K562 (cell line): ENCODE measurements at regions not wholly inside any gene's neighbourhood (a gene's known extent, or its start where the extent isn't known, plus 50 kb on each side); places are given as distances from the start of the nearest gene placed in this dataset.

ENCODE experiments used
- ATAC-seq: fragments of 200-7000 bp; cut with Tn5 transposase; 3 replicates; pipeline ENCODE4 v1.9.1; 2020; ENCODE audit warnings: moderate library complexity
- BruUV-seq: library from RNA; stranded (reverse); fragments of 400-500 nt; replicated peaks from 2 replicates; lab custom pipeline; 2021; lab: Mats Ljungman, UMichigan
- CTCF ChIA-PET: fragments of 300-600 bp; formaldehyde crosslinking; extraction: SDS; loops from one replicate; lab custom pipeline; 2021; ENCODE audit warnings: low intra/inter-chr PET ratio; lab: Yijun Ruan, JAX
- POLR2A ChIA-PET: fragments of 300-600, 350-650 bp; sonication (Branson Sonifier 250); formaldehyde crosslinking; extraction: SDS; loops from one replicate; lab custom pipeline; 2021; ENCODE audit warnings: antibody characterized with exemption, inconsistent platforms; lab: Yijun Ruan, JAX
- DNase-seq, 4 experiments: peaks; one replicate each; pipeline versions ENCODE4 v3.0.0 to v3.0.0-alpha.2; 2011 to 2018; ENCODE audit warnings: low spot score in 3 of 4, mixed read lengths in 3 of 4; ENCODE audit errors: extremely low read depth in 1 of 4
- FAIRE-seq: peaks from 2 replicates; lab custom pipeline; 2011; peaks lifted over from hg19 to GRCh38; lab: Jason Lieb, UNC
- H2AFZ ChIP-seq: 2 replicates; pipeline ENCODE4 v1.6.0; 2011; ENCODE audit warnings: low read depth, low read length, control low read depth, inconsistent platforms
- H3K27ac ChIP-seq: fragments of 200-600 bp; 3 replicates; pipeline ENCODE4 v1.8.0; 2011; ENCODE audit warnings: low read depth, mild to moderate bottlenecking, control low read depth, inconsistent platforms, low read length, moderate library complexity, mixed read lengths; ENCODE audit errors: extremely low read depth
- H3K27me3 ChIP-seq, 2 experiments: fragments of 300-600 bp in 1 of 2; 2 replicates in 1 of 2; 3 replicates in 1 of 2; pipeline versions ENCODE4 v1.6.0 to v1.8.0; 2011; ENCODE audit warnings: inconsistent platforms in 2 of 2, low read length in 2 of 2, mild to moderate bottlenecking in 1 of 2, mixed read lengths in 1 of 2, moderate library complexity in 1 of 2; ENCODE audit not compliant: control insufficient read depth in 2 of 2, insufficient read depth in 2 of 2
- H3K36me3 ChIP-seq: fragments of 300-600 bp; 3 replicates; pipeline ENCODE4 v1.8.0; 2011; ENCODE audit warnings: mild to moderate bottlenecking, low read length, inconsistent platforms; ENCODE audit not compliant: control insufficient read depth, insufficient read depth
- H3K4me1 ChIP-seq, 2 experiments: fragments of 200-600 bp in 1 of 2; replicated peaks in 1 of 2; 2 replicates in 1 of 2; 3 replicates in 1 of 2; pipeline versions ENCODE4 v1.5.1 to v1.8.0; 2011; ENCODE audit warnings: inconsistent platforms in 2 of 2, low read length in 2 of 2, mild to moderate bottlenecking in 1 of 2, mixed read lengths in 1 of 2, moderate library complexity in 1 of 2; ENCODE audit not compliant: control insufficient read depth in 2 of 2, insufficient read depth in 2 of 2
- H3K4me2 ChIP-seq: 2 replicates; pipeline ENCODE4 v1.6.1; 2011; ENCODE audit warnings: low read length, control low read depth, inconsistent platforms, mixed read lengths; ENCODE audit not compliant: insufficient read depth
- H3K4me3 ChIP-seq: fragments of 200-600 bp; sonication (generic), shearing (Covaris generic); 2 replicates; pipeline ENCODE4 v1.5.1; 2016; ENCODE audit warnings: control low read depth, inconsistent platforms
- H3K79me2 ChIP-seq: fragments of 200-600 bp; 3 replicates; pipeline ENCODE4 v1.8.0; 2011; ENCODE audit warnings: low read length, inconsistent platforms; ENCODE audit not compliant: control insufficient read depth, insufficient read depth
- H3K9ac ChIP-seq, 2 experiments: 2 replicates each; pipeline versions ENCODE4 v1.6.0 to v1.6.1; 2011; ENCODE audit warnings: low read depth in 2 of 2, low read length in 2 of 2, control low read depth in 1 of 2, inconsistent platforms in 1 of 2, mild to moderate bottlenecking in 1 of 2, mixed read lengths in 1 of 2; ENCODE audit not compliant: insufficient read depth in 1 of 2
- H3K9me1 ChIP-seq: one replicate; pipeline ENCODE4 v1.6.0; 2011; ENCODE audit warnings: inconsistent platforms, mild to moderate bottlenecking, low read length, moderate library complexity; ENCODE audit not compliant: control insufficient read depth, insufficient read depth
- H3K9me3 ChIP-seq: replicated peaks from 2 replicates; pipeline ENCODE4 v1.5.1; 2011; ENCODE audit warnings: low read depth, low read length, inconsistent platforms; ENCODE audit not compliant: control insufficient read depth, insufficient read depth
- H4K20me1 ChIP-seq: replicated peaks from 2 replicates; pipeline ENCODE4 v1.6.1; 2011; ENCODE audit warnings: low read length, inconsistent platforms, mixed read lengths; ENCODE audit not compliant: control insufficient read depth, insufficient read depth
- HDAC2 ChIP-seq: fragments of 450-650 bp; IDR thresholded peaks from 2 replicates; pipeline ENCODE4 v1.6.1; 2016; ENCODE audit warnings: mild to moderate bottlenecking
- HNRNPUL1 ChIP-seq: fragments of 200-400 bp; formaldehyde crosslinking; IDR thresholded peaks from 2 replicates; pipeline ENCODE4 v1.6.1; 2017; ENCODE audit warnings: low read length
- MEIS2 ChIP-seq: fragments of 450-650 bp; IDR thresholded peaks from 2 replicates; pipeline ENCODE4 v1.6.1; 2014; ENCODE audit warnings: mild to moderate bottlenecking; ENCODE audit not compliant: partially characterized antibody
- NCOR1 ChIP-seq: fragments of 450-650 bp; IDR thresholded peaks from 2 replicates; pipeline ENCODE4 v1.6.1; 2016; ENCODE audit warnings: mild to moderate bottlenecking, moderate library complexity
- RBBP5 ChIP-seq: fragments of 200-600 bp; sonication (generic); IDR thresholded peaks from 2 replicates; pipeline ENCODE4 v1.6.1; 2012; ENCODE audit warnings: borderline replicate concordance, mild to moderate bottlenecking, low read length, control low read depth, inconsistent platforms; ENCODE audit not compliant: insufficient read depth, poor library complexity, severe bottlenecking
- RUNX1 ChIP-seq: sonication (generic); IDR thresholded peaks from 2 replicates; pipeline ENCODE4 v1.6.1; 2016; ENCODE audit warnings: antibody characterized with exemption, low read depth
- SNAPC5 ChIP-seq: fragments of 250-450 bp; sonication (Bioruptor Pico); IDR thresholded peaks from 2 replicates; pipeline ENCODE4 v1.8.0; 2021; ENCODE audit warnings: moderate library complexity, mild to moderate bottlenecking, inconsistent platforms
- TAF15 ChIP-seq: fragments of 200-400 bp; formaldehyde crosslinking; IDR thresholded peaks from 2 replicates; pipeline ENCODE4 v1.6.1; 2017; ENCODE audit warnings: mild to moderate bottlenecking, low read depth, low read length, moderate library complexity
- TCF7 ChIP-seq: sonication (generic); IDR thresholded peaks from 2 replicates; pipeline ENCODE4 v1.6.1; 2016; ENCODE audit warnings: antibody characterized with exemption, borderline replicate concordance
- ZBTB26 ChIP-seq: fragments of 450-650 bp; formaldehyde crosslinking; IDR thresholded peaks from 2 replicates; pipeline ENCODE4 v1.4.0; 2022; ENCODE audit warnings: missing genetic modification characterization
- ZNF239 ChIP-seq: fragments of 250-450 bp; sonication (Bioruptor Pico); IDR thresholded peaks from 2 replicates; pipeline ENCODE4 v1.4.0; 2020; ENCODE audit warnings: mild to moderate bottlenecking
- ZNF609 ChIP-seq: sonication (generic); formaldehyde crosslinking; IDR thresholded peaks from 2 replicates; pipeline ENCODE4 v1.8.1; 2023; ENCODE audit warnings: missing genetic modification reagents, mild to moderate bottlenecking, borderline replicate concordance
- WGBS: fragments of 100-300 bp; shearing (Covaris generic); methylation state at CpG from one replicate; pipeline ENCODE4 v1.1.6; 2016; ENCODE audit warnings: low coverage, mixed read lengths; ENCODE audit not compliant: insufficient coverage; ENCODE audit errors: missing lambda C conversion rate; 5-methylcytosine and 5-hydroxymethylcytosine counted together
- in situ Hi-C: fragments of 300-500 bp; cut with MboI; formaldehyde crosslinking; loops from 4 replicates; pipeline ENCODE4 v1.15.0; 2018; ENCODE audit warnings: inconsistent platforms, mixed read lengths
- intact Hi-C: fragments of 100-400 bp; cut with micrococcal nuclease; formaldehyde crosslinking; loops from 2 replicates; pipeline ENCODE4 v1.14.2; 2022

- H3K9ac ChIP-seq, result no peak overlapping the region
- TF ChIP-seq MEIS2 (no peak), SNAPC5 (CRISPR knock-in tag) (no peak), HDAC2 (no peak), ZNF239 (CRISPR knock-in tag) (no peak), RBBP5 (no peak), HNRNPUL1 (no peak), TAF15 (no peak), RUNX1 (no peak), ZBTB26 (CRISPR knock-in tag) (no peak), ZNF609 (CRISPR knock-in tag) (no peak), TCF7 (no peak), NCOR1 (no peak)
- WGBS, result 2% methylated on average over 4 of the region's 4 CpGs
- H3K9me3 ChIP-seq, result no peaks in the 10 kb centered on the region
- no peaks in the 10 kb centered on the region for H3K79me2 ChIP-seq
- no TSS peak for BruUV-seq
- no peak for DNase-seq
- POLR2A ChIA-PET, result no interaction called here
- no peaks in the 10 kb centered on the region for H4K20me1 ChIP-seq
- no peak overlapping the region for H3K4me3 ChIP-seq
- CTCF ChIA-PET, result no interaction called here
- H3K4me2 ChIP-seq, result no peak overlapping the region
- H3K9me1 ChIP-seq, result no peaks in the 10 kb centered on the region
- H3K27ac ChIP-seq, result no peak overlapping the region
- intact Hi-C loops, result no loop called here
- no peaks in the 10 kb centered on the region for H3K36me3 ChIP-seq
- H3K4me1 ChIP-seq, result no peaks in the 10 kb centered on the region
- no peak for FAIRE-seq
- no peaks in the 10 kb centered on the region for H3K27me3 ChIP-seq
- no peak overlapping the region for H2AFZ ChIP-seq
- ATAC-seq, result no peak
- in situ Hi-C loops, result no loop called here
These were observed 418.7 kb downstream of the CENPC start for GRCh38 chr4:67126570-67126969.
